ENCODE measurements at regions not wholly inside any gene's neighbourhood (a gene's known extent, or its start where the extent isn't known, plus 50 kb on each side); places are given as distances from the start of the nearest gene placed in this dataset.

GRCh38 chr4:117302226-117302625 is 216.8 kb upstream of the TRAM1L1 start:
- H3K4me1 Mint-ChIP-seq, result no peaks in the 10 kb centered on the region
- Histone ChIP-seq H3K4me3 (ENCODE audit: low read length) (no peak overlapping the region), H3K9me3 (ENCODE audit: control insufficient read depth, low read length) (no peaks in the 10 kb centered on the region), H3K4me1 (ENCODE audit: control insufficient read depth, insufficient read depth, low read length) (no peaks in the 10 kb centered on the region), H3K36me3 (ENCODE audit: control insufficient read depth, insufficient read depth, low read length) (no peaks in the 10 kb centered on the region), H3K9ac (ENCODE audit: extremely low read depth, low read length, poor library complexity, severe bottlenecking) (no peak overlapping the region), H3K27ac (ENCODE audit: low read depth, low read length) (no peak overlapping the region), H3K27me3 (ENCODE audit: control insufficient read depth, insufficient read depth, low read length, poor library complexity, severe bottlenecking) (no peaks in the 10 kb centered on the region)
- H3K36me3 Mint-ChIP-seq (ENCODE audit: low read depth), result no peaks in the 10 kb centered on the region
- no peak overlapping the region for H3K4me3 Mint-ChIP-seq
- no peak overlapping the region for H3K27ac Mint-ChIP-seq
- H3K27me3 Mint-ChIP-seq (ENCODE audit: insufficient read depth), result no peaks in the 10 kb centered on the region
- WGBS, 2 experiments (ENCODE audit: insufficient coverage in 1 of 2, insufficient read length in 1 of 2), result 84% methylated on average over 2 of the region's 2 CpGs; no CpG with 5 or more reads in 1 of the 2 experiments
- TF ChIP-seq CTCF (conservative IDR thresholded peaks at IDR 0.05), result no peak
- no peak for DNase-seq
- H3K9me3 Mint-ChIP-seq, result peaks cover 4% of the 10 kb centered on the region

- Histone ChIP-seq H3K4me1 (ENCODE audit: control insufficient read depth, insufficient read depth, low read length) (no peaks in the 10 kb centered on the region), H3K27ac (ENCODE audit: low read depth, low read length) (no peak overlapping the region), H3K4me3 (ENCODE audit: low read length) (no peak overlapping the region), H3K27me3 (ENCODE audit: control insufficient read depth, insufficient read depth, low read length, poor library complexity, severe bottlenecking) (no peaks in the 10 kb centered on the region), H3K9ac (ENCODE audit: extremely low read depth, low read length, poor library complexity, severe bottlenecking) (no peak overlapping the region), H3K36me3 (ENCODE audit: control insufficient read depth, insufficient read depth, low read length) (no peaks in the 10 kb centered on the region), H3K9me3 (ENCODE audit: control insufficient read depth, low read length) (no peaks in the 10 kb centered on the region)
- TF ChIP-seq CTCF (conservative IDR thresholded peaks at IDR 0.05), result no peak
- H3K27ac Mint-ChIP-seq, result no peak overlapping the region
- no peak overlapping the region for H3K4me3 Mint-ChIP-seq
- 97 to 100% methylated on average over 2 of the region's 2 CpGs for WGBS, 2 experiments (ENCODE audit: insufficient coverage in 1 of 2, insufficient read length in 1 of 2)
- H3K9me3 Mint-ChIP-seq, result peaks cover 9% of the 10 kb centered on the region
- DNase-seq, result no peak
- H3K36me3 Mint-ChIP-seq (ENCODE audit: low read depth), result no peaks in the 10 kb centered on the region
- H3K4me1 Mint-ChIP-seq, result no peaks in the 10 kb centered on the region
- no peaks in the 10 kb centered on the region for H3K27me3 Mint-ChIP-seq (ENCODE audit: insufficient read depth)
Measured at GRCh38 chr4:117311215-117311614, 225.8 kb upstream of the TRAM1L1 start.

GRCh38 chr4:117311989-117312388 is 226.6 kb upstream of the TRAM1L1 start:
- TF ChIP-seq CTCF (conservative IDR thresholded peaks at IDR 0.05), result no peak
- Mint-ChIP-seq H3K27ac (no peak overlapping the region), H3K4me3 (no peak overlapping the region), H3K27me3 (ENCODE audit: insufficient read depth) (no peaks in the 10 kb centered on the region), H3K36me3 (ENCODE audit: low read depth) (no peaks in the 10 kb centered on the region), H3K9me3 (peaks cover 5% of the 10 kb centered on the region), H3K4me1 (no peaks in the 10 kb centered on the region)
- no peak for DNase-seq
- H3K9ac ChIP-seq (ENCODE audit: extremely low read depth, low read length, poor library complexity, severe bottlenecking), result no peak overlapping the region
- H3K9me3 ChIP-seq (ENCODE audit: control insufficient read depth, low read length), result no peaks in the 10 kb centered on the region
- WGBS, 2 experiments (ENCODE audit: insufficient coverage in 1 of 2, insufficient read length in 1 of 2), result 97% methylated on average over 3 of the region's 3 CpGs; no CpG with 5 or more reads in 1 of the 2 experiments
- H3K4me3 ChIP-seq (ENCODE audit: low read length), result no peak overlapping the region
- H3K36me3 ChIP-seq (ENCODE audit: control insufficient read depth, insufficient read depth, low read length), result no peaks in the 10 kb centered on the region
- H3K4me1 ChIP-seq (ENCODE audit: control insufficient read depth, insufficient read depth, low read length), result no peaks in the 10 kb centered on the region
- H3K27me3 ChIP-seq (ENCODE audit: control insufficient read depth, insufficient read depth, low read length, poor library complexity, severe bottlenecking), result no peaks in the 10 kb centered on the region
- no peak overlapping the region for H3K27ac ChIP-seq (ENCODE audit: low read depth, low read length)
